ENCODE measurements at regions not wholly inside any gene's neighbourhood (a gene's known extent, or its start where the extent isn't known, plus 50 kb on each side); places are given as distances from the start of the nearest gene placed in this dataset.
"Not testable (repeated sequence)": the region's sequence is repeated elsewhere in the genome, so short reads cannot be mapped to it uniquely, and the experiment has no call there.

GRCh38 chr9:39496248-39496647 lies 140.8 kb downstream of the SPATA31A1 start:
- not testable (repeated sequence) for H3K27ac ChIP-seq (ENCODE audit: low read depth in 1 of 2, low read length in 2 of 2); H3K4me1 ChIP-seq (ENCODE audit: control insufficient read depth in 4 of 4, insufficient read depth in 4 of 4, low read length in 3 of 4); H3K4me3 ChIP-seq (ENCODE audit: low read depth in 1 of 3, low read length in 3 of 3); DNase-seq (ENCODE audit: low spot score); H3K9ac ChIP-seq (ENCODE audit: low read depth in 1 of 2, low read length in 2 of 2); H3K27me3 ChIP-seq (ENCODE audit: control insufficient read depth in 4 of 4, insufficient read depth in 4 of 4, low read length in 3 of 4); H3K9me3 ChIP-seq (ENCODE audit: control insufficient read depth in 4 of 4, low read length in 3 of 4); H3K36me3 ChIP-seq (ENCODE audit: control insufficient read depth in 4 of 4, insufficient read depth in 3 of 4, low read depth in 1 of 4, low read length in 3 of 4)
- WGBS, result 84% methylated on average over 3 of the region's 4 CpGs

GRCh38 chr9:39503178-39503577 lies 147.7 kb downstream of the SPATA31A1 start:
- DNase-seq (ENCODE audit: low spot score); H3K36me3 ChIP-seq (ENCODE audit: control insufficient read depth in 4 of 4, insufficient read depth in 3 of 4, low read depth in 1 of 4, low read length in 3 of 4); H3K9me3 ChIP-seq (ENCODE audit: control insufficient read depth in 4 of 4, low read length in 3 of 4); H3K4me3 ChIP-seq (ENCODE audit: low read depth in 1 of 3, low read length in 3 of 3); H3K27ac ChIP-seq (ENCODE audit: low read depth in 1 of 2, low read length in 2 of 2); H3K27me3 ChIP-seq (ENCODE audit: control insufficient read depth in 4 of 4, insufficient read depth in 4 of 4, low read length in 3 of 4); H3K4me1 ChIP-seq (ENCODE audit: control insufficient read depth in 4 of 4, insufficient read depth in 4 of 4, low read length in 3 of 4); H3K9ac ChIP-seq (ENCODE audit: low read depth in 1 of 2, low read length in 2 of 2): not testable (repeated sequence)
- WGBS, result no CpG with 5 or more reads among the region's 4 CpGs

DNA sequence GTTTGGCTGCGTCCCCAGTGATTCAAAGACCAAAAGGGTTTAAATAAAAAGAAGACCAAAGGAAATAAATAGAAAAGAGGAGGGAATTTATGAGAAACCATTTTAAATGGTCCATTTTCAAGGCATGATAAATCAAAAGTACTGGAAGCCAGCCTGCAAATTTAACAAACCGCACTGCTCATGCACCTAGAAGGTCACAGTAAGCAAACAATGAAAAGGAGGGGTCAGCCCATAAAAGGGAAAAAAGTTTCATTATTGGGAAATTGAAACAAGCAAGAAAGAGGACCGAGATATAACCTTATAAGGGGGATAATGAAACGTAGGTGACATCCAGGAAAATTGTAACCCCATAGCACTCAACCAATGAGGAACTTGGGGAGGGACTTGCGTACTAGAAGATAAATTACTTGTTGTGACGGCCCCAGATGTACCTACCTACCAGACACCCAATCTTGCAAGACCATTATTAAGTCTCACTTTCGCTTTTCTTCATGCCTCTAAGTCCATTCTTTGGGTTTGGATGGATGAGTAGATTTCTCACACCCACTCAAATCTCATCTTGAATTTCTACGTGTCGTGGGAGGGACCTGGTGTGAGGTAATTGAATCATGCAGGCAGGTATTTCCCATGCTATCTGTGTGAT lies 172.0 kb downstream of the SPATA31A1 start:
- WGBS, result 79% methylated on average over 3 of the region's 9 CpGs
- not testable (repeated sequence) for H3K4me1 ChIP-seq (ENCODE audit: control insufficient read depth in 4 of 4, insufficient read depth in 4 of 4, low read length in 3 of 4); H3K36me3 ChIP-seq (ENCODE audit: control insufficient read depth in 4 of 4, insufficient read depth in 3 of 4, low read depth in 1 of 4, low read length in 3 of 4); H3K9me3 ChIP-seq (ENCODE audit: control insufficient read depth in 4 of 4, low read length in 3 of 4); H3K4me3 ChIP-seq (ENCODE audit: low read depth in 1 of 3, low read length in 3 of 3); H3K9ac ChIP-seq (ENCODE audit: low read depth in 1 of 2, low read length in 2 of 2); H3K27me3 ChIP-seq (ENCODE audit: control insufficient read depth in 4 of 4, insufficient read depth in 4 of 4, low read length in 3 of 4); H3K27ac ChIP-seq (ENCODE audit: low read depth in 1 of 2, low read length in 2 of 2); DNase-seq (ENCODE audit: low spot score)

GRCh38 chr9:39532597-39532996 lies 177.1 kb downstream of the SPATA31A1 start:
- 80% methylated on average over 2 of the region's 6 CpGs for WGBS
- not testable (repeated sequence) for H3K9me3 ChIP-seq (ENCODE audit: control insufficient read depth in 4 of 4, low read length in 3 of 4)

DNA sequence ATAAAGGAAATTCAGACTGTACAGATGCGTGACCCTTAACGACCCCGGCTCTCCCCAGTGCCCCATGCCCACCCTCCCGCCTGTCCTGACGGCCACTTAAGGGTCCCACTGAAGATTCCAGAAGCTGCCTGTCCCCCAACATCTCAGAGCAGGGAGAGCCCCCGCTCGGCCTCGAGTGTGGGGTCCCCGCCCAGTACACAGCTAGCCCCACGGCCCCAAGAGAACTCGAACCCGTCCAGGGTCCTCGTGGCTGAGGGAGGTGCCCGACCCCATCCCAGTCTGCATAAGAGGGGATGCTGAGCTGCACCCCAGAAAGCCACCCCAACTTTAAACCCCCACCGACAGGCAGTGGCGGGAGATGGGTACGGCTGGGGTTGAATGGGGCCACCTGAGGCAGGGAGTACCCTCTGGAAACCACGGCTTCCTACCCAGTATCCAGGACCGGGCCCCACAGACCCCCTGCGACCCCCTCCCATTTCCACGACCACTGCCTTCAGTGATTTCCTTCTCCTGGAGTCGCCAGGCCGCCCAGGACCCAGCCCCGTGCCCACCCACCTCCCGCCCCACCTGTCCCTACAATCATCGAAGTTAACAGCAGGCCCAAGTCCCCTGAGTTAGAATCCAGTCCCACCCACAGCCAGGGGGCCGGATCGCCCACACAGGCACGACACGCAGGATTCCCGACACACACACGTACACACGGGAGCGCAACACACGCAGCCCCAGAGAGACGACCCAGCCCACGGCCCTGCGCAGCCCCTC lies 177.7 kb downstream of the SPATA31A1 start:
- H3K9ac ChIP-seq (ENCODE audit: low read depth in 1 of 2, low read length in 2 of 2); DNase-seq (ENCODE audit: low spot score); H3K4me1 ChIP-seq (ENCODE audit: control insufficient read depth in 4 of 4, insufficient read depth in 4 of 4, low read length in 3 of 4); H3K27me3 ChIP-seq (ENCODE audit: control insufficient read depth in 4 of 4, insufficient read depth in 4 of 4, low read length in 3 of 4); H3K27ac ChIP-seq (ENCODE audit: low read depth in 1 of 2, low read length in 2 of 2); H3K4me3 ChIP-seq (ENCODE audit: low read depth in 1 of 3, low read length in 3 of 3); H3K36me3 ChIP-seq (ENCODE audit: control insufficient read depth in 4 of 4, insufficient read depth in 3 of 4, low read depth in 1 of 4, low read length in 3 of 4); H3K9me3 ChIP-seq (ENCODE audit: control insufficient read depth in 4 of 4, low read length in 3 of 4): not testable (repeated sequence)
- WGBS, result 77% methylated on average over 32 of the region's 38 CpGs

More at GRCh38 chr9:39532597-39532996, 177.1 kb downstream of the SPATA31A1 start:
- H3K4me3 ChIP-seq (ENCODE audit: low read depth in 1 of 3, low read length in 3 of 3); DNase-seq (ENCODE audit: low spot score); H3K9ac ChIP-seq (ENCODE audit: low read depth in 1 of 2, low read length in 2 of 2); H3K27ac ChIP-seq (ENCODE audit: low read depth in 1 of 2, low read length in 2 of 2); H3K27me3 ChIP-seq (ENCODE audit: control insufficient read depth in 4 of 4, insufficient read depth in 4 of 4, low read length in 3 of 4); H3K4me1 ChIP-seq (ENCODE audit: control insufficient read depth in 4 of 4, insufficient read depth in 4 of 4, low read length in 3 of 4); H3K36me3 ChIP-seq (ENCODE audit: control insufficient read depth in 4 of 4, insufficient read depth in 3 of 4, low read depth in 1 of 4, low read length in 3 of 4): not testable (repeated sequence)

DNA sequence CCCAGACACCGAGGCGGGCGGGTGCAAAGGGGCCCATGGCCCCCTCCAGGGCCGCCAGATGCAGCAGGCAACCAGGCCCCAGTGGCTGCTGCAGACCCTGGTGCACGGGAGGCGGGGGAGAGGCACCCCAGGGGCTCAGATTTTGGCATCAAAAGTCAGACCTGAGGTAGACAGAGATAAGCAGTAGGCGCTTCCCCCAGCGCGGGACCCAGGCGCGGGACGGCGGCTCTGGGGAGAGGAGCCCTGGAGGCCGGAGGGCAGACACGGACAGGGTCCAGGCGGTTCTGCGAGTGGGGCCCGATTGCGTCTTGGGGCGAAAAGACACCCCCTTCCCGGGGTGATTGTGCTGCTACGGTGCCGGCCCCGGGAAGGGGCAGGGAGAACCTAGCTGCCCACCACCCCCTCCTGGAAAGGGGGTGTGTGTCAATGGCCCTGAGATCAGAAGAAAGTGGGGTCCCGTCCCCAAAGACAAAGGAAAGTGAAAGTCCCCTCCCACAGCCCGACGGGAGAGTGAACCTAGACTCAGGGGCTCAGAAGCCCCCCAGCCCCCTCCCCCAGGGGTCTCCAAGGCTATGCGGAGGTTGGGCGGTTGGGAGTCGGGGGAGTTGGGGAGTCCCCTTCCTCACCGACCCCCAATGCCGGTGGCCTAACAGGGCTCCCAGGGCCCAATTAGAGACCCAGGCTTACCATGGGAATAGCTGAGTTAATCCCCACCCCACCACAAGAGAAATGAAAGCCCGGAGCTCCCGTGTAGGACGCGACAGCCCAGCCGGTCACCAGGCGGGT lies 178.5 kb downstream of the SPATA31A1 start:
- not testable (repeated sequence) for H3K9me3 ChIP-seq (ENCODE audit: control insufficient read depth in 4 of 4, low read length in 3 of 4); H3K4me1 ChIP-seq (ENCODE audit: control insufficient read depth in 4 of 4, insufficient read depth in 4 of 4, low read length in 3 of 4); H3K36me3 ChIP-seq (ENCODE audit: control insufficient read depth in 4 of 4, insufficient read depth in 3 of 4, low read depth in 1 of 4, low read length in 3 of 4); H3K27ac ChIP-seq (ENCODE audit: low read depth in 1 of 2, low read length in 2 of 2); H3K4me3 ChIP-seq (ENCODE audit: low read depth in 1 of 3, low read length in 3 of 3); H3K27me3 ChIP-seq (ENCODE audit: control insufficient read depth in 4 of 4, insufficient read depth in 4 of 4, low read length in 3 of 4); H3K9ac ChIP-seq (ENCODE audit: low read depth in 1 of 2, low read length in 2 of 2); DNase-seq (ENCODE audit: low spot score)
- WGBS, result 68% methylated on average over 21 of the region's 38 CpGs

- H3K27ac ChIP-seq (ENCODE audit: low read depth in 1 of 2, low read length in 2 of 2); H3K9me3 ChIP-seq (ENCODE audit: control insufficient read depth in 4 of 4, low read length in 3 of 4); H3K36me3 ChIP-seq (ENCODE audit: control insufficient read depth in 4 of 4, insufficient read depth in 3 of 4, low read depth in 1 of 4, low read length in 3 of 4); H3K4me1 ChIP-seq (ENCODE audit: control insufficient read depth in 4 of 4, insufficient read depth in 4 of 4, low read length in 3 of 4); H3K27me3 ChIP-seq (ENCODE audit: control insufficient read depth in 4 of 4, insufficient read depth in 4 of 4, low read length in 3 of 4); H3K9ac ChIP-seq (ENCODE audit: low read depth in 1 of 2, low read length in 2 of 2); DNase-seq (ENCODE audit: low spot score); H3K4me3 ChIP-seq (ENCODE audit: low read depth in 1 of 3, low read length in 3 of 3): not testable (repeated sequence)
- WGBS, result 90% methylated on average over 11 of the region's 11 CpGs
Measured at GRCh38 chr9:39534897-39535296, 179.4 kb downstream of the SPATA31A1 start.

DNA sequence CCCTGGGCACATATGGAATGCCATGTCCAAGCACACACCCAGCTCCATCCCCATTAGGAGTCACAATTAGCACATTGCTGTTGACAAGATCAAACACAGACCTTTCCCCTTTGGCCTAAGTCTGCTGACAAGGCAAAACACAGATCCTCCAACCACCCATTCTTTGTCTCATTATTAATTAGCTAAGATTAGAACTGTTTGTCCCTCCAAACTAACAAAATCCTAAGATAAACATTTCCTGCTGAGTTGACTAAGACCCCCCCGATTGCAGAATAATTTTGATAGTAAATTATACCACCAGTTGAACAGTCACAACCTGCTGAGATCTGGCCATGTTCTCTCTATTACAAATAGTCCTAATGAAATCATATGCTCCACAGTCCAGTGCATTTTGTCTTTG lies 186.7 kb downstream of the SPATA31A1 start:
- not testable (repeated sequence) for DNase-seq (ENCODE audit: low spot score); H3K9me3 ChIP-seq (ENCODE audit: control insufficient read depth in 4 of 4, low read length in 3 of 4); H3K27ac ChIP-seq (ENCODE audit: low read depth in 1 of 2, low read length in 2 of 2); H3K36me3 ChIP-seq (ENCODE audit: control insufficient read depth in 4 of 4, insufficient read depth in 3 of 4, low read depth in 1 of 4, low read length in 3 of 4); H3K4me1 ChIP-seq (ENCODE audit: control insufficient read depth in 4 of 4, insufficient read depth in 4 of 4, low read length in 3 of 4); H3K27me3 ChIP-seq (ENCODE audit: control insufficient read depth in 4 of 4, insufficient read depth in 4 of 4, low read length in 3 of 4); H3K9ac ChIP-seq (ENCODE audit: low read depth in 1 of 2, low read length in 2 of 2); H3K4me3 ChIP-seq (ENCODE audit: low read depth in 1 of 3, low read length in 3 of 3)
- WGBS, result 60% methylated on average over 1 of the region's 1 CpG

Data from liver (tissue), 6 donors.